ENCODE measurements at regions not wholly inside any gene's neighbourhood (a gene's known extent, or its start where the extent isn't known, plus 50 kb on each side); places are given as distances from the start of the nearest gene placed in this dataset.

GRCh38 chr9:79817438-79818004 lies 245.8 kb downstream of the TLE4 start:
- no peaks in the 10 kb centered on the region for H3K36me3 ChIP-seq
- no peaks in the 10 kb centered on the region for H3K27me3 ChIP-seq
- no peak overlapping the region for H3K9ac ChIP-seq (ENCODE audit: low read depth in 2 of 2, low read length in 2 of 2)
- DNase-seq = no peak
- H3K4me1 ChIP-seq = no peaks in the 10 kb centered on the region
- no peak overlapping the region for H3K4me3 ChIP-seq
- H3K9me3 ChIP-seq = no peaks in the 10 kb centered on the region
- TF ChIP-seq, protein P1, sequence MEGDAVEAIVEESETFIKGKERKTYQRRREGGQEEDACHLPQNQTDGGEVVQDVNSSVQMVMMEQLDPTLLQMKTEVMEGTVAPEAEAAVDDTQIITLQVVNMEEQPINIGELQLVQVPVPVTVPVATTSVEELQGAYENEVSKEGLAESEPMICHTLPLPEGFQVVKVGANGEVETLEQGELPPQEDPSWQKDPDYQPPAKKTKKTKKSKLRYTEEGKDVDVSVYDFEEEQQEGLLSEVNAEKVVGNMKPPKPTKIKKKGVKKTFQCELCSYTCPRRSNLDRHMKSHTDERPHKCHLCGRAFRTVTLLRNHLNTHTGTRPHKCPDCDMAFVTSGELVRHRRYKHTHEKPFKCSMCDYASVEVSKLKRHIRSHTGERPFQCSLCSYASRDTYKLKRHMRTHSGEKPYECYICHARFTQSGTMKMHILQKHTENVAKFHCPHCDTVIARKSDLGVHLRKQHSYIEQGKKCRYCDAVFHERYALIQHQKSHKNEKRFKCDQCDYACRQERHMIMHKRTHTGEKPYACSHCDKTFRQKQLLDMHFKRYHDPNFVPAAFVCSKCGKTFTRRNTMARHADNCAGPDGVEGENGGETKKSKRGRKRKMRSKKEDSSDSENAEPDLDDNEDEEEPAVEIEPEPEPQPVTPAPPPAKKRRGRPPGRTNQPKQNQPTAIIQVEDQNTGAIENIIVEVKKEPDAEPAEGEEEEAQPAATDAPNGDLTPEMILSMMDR (IDR thresholded peaks at IDR 0.05) = no peak
- intact Hi-C loops (cut with DNase I) = no loop called here
- H3K27ac ChIP-seq = no peak overlapping the region

DNA sequence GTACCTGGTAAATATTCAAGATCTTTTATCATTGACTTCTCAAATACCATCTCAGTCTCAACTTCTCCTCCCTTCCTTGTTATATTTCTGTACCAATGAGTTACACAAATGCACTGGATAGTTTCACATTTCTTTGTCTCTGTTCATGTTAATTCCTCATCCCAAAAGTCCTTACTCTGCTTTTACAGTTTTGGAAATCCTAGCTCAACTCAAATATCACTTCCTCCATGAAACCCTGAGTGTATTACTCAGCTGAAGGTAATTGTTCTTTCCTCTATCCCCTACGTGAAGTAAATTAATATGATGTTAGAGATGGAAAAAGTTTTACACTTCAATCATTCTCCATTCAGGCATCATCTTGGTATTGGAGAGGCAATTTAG lies 241.5 kb downstream of the TLE4 start:
- Histone ChIP-seq H3K9ac (ENCODE audit: low read depth in 2 of 2, low read length in 2 of 2) (no peak overlapping the region), H3K27ac (no peak overlapping the region), H3K4me3 (no peak overlapping the region), H3K36me3 (no peaks in the 10 kb centered on the region), H3K9me3 (no peaks in the 10 kb centered on the region), H3K27me3 (no peaks in the 10 kb centered on the region), H3K4me1 (no peaks in the 10 kb centered on the region)
- no peak for DNase-seq
- intact Hi-C loops (cut with DNase I) = no loop called here
- TF ChIP-seq, protein P1 (IDR thresholded peaks at IDR 0.05) = no peak

DNA sequence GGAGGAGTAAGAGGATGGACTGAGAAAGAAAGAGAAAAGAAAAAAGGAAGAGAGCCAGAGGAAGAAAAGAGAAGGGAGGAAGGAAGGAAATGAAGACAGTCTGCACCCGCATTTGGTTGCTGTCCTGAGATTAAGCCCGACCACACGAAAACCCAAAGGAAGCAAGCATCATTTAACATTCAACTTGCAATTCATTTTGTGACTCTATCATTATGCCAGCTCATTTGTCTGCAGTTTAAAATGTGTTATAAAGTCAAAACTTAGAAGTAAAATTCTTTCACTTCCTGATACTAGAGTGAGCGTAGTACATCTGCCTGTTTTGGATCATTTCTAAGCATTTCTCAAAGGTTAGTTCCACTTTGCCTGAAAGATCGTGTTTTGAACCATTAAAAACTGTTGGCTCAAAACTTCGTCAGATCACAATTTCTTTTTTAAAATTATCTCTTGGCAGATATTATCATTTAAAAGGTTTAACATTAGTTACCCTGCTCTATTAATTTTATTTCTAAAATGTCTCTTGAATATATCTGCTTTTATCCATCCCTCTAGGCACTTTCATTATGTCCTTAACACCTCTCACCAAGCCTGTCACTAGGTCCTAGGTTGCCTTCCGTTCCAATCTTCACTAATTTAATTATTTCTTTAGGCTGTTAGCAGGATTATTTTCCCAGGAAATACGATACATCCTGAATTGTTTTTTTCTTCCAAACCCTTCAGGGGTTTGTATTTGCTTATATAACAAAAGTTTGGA lies 240.9 kb downstream of the TLE4 start:
- no peak for DNase-seq
- Histone ChIP-seq H3K9me3 (no peaks in the 10 kb centered on the region), H3K27ac (no peak overlapping the region), H3K4me3 (no peak overlapping the region), H3K4me1 (no peaks in the 10 kb centered on the region), H3K9ac (ENCODE audit: low read depth in 2 of 2, low read length in 2 of 2) (no peak overlapping the region), H3K36me3 (no peaks in the 10 kb centered on the region), H3K27me3 (no peaks in the 10 kb centered on the region)
- intact Hi-C loops (cut with DNase I) = no loop called here
- TF ChIP-seq, protein P1 (IDR thresholded peaks at IDR 0.05) = no peak

DNA sequence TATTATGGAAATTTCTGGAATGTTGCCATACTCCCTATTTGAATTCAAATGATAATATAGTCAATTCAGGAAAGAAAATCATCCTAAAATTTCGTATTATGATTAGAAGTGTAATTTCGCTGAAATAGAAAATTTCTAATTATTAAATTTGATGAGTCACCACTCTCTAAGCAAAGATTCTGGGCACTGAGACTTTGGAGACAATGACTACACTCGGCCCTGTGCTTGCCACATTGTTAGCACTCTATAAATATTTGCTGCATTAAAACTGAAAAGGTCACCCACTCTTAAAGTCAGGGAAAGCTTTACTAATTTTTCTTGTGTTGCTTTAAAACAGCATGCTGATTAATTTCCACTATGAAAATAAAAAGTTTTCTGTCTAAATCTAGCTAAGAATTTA lies 240.3 kb downstream of the TLE4 start:
- DNase-seq = no peak
- Histone ChIP-seq H3K27ac (no peak overlapping the region), H3K4me1 (no peaks in the 10 kb centered on the region), H3K27me3 (no peaks in the 10 kb centered on the region), H3K9me3 (no peaks in the 10 kb centered on the region), H3K9ac (ENCODE audit: low read depth in 2 of 2, low read length in 2 of 2) (no peak overlapping the region), H3K36me3 (no peaks in the 10 kb centered on the region), H3K4me3 (no peak overlapping the region)
- TF ChIP-seq, protein P1 (IDR thresholded peaks at IDR 0.05) = no peak
- intact Hi-C loops (cut with DNase I) = no loop called here

DNA sequence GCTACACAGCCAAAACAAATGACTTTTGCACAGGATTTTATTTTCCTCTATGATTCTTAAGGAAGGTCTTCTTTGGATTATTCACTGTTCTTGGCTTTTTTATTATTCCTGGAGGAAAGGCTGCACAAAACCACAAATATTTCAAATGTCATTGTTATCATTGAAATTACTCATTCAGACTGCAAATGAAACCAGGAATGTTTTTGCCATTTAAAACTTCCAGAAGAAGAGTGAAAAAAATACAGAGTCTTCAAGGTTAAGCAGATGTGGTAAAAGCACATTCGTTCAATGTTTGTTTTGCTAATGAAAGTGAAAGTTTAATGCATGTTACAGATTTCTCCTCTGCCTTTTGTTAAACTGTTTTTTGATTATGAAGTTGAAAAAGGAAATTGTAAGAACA lies 238.2 kb downstream of the TLE4 start:
- Histone ChIP-seq H3K27ac (no peak overlapping the region), H3K4me3 (no peak overlapping the region), H3K9ac (ENCODE audit: low read depth in 2 of 2, low read length in 2 of 2) (no peak overlapping the region), H3K4me1 (no peaks in the 10 kb centered on the region), H3K9me3 (no peaks in the 10 kb centered on the region), H3K27me3 (no peaks in the 10 kb centered on the region), H3K36me3 (no peaks in the 10 kb centered on the region)
- TF ChIP-seq, protein P1 (IDR thresholded peaks at IDR 0.05) = no peak
- DNase-seq = no peak
- intact Hi-C loops (cut with DNase I) = no loop called here
